K562 (cell line): ENCODE measurements at regions not wholly inside any gene's neighbourhood (a gene's known extent, or its start where the extent isn't known, plus 50 kb on each side); places are given as distances from the start of the nearest gene placed in this dataset.

Experiments
- ATAC-seq: fragments of 200-7000 bp; cut with Tn5 transposase; 3 replicates; pipeline ENCODE4 v1.9.1; 2020; ENCODE audit warnings: moderate library complexity
- BruUV-seq: library from RNA; stranded (reverse); fragments of 400-500 nt; replicated peaks from 2 replicates; lab custom pipeline; 2021; lab: Mats Ljungman, UMichigan
- CTCF ChIA-PET: fragments of 300-600 bp; formaldehyde crosslinking; extraction: SDS; loops from one replicate; lab custom pipeline; 2021; ENCODE audit warnings: low intra/inter-chr PET ratio; lab: Yijun Ruan, JAX
- POLR2A ChIA-PET: fragments of 300-600, 350-650 bp; sonication (Branson Sonifier 250); formaldehyde crosslinking; extraction: SDS; loops from one replicate; lab custom pipeline; 2021; ENCODE audit warnings: antibody characterized with exemption, inconsistent platforms; lab: Yijun Ruan, JAX
- DNase-seq, 4 experiments: peaks; one replicate each; pipeline versions ENCODE4 v3.0.0 to v3.0.0-alpha.2; 2011 to 2018; ENCODE audit warnings: low spot score in 3 of 4, mixed read lengths in 3 of 4; ENCODE audit errors: extremely low read depth in 1 of 4
- FAIRE-seq: peaks from 2 replicates; lab custom pipeline; 2011; peaks lifted over from hg19 to GRCh38; lab: Jason Lieb, UNC
- H2AFZ ChIP-seq: 2 replicates; pipeline ENCODE4 v1.6.0; 2011; ENCODE audit warnings: low read depth, low read length, control low read depth, inconsistent platforms
- H3K27ac ChIP-seq: fragments of 200-600 bp; 3 replicates; pipeline ENCODE4 v1.8.0; 2011; ENCODE audit warnings: low read depth, mild to moderate bottlenecking, control low read depth, inconsistent platforms, low read length, moderate library complexity, mixed read lengths; ENCODE audit errors: extremely low read depth
- H3K27me3 ChIP-seq, 2 experiments: fragments of 300-600 bp in 1 of 2; 2 replicates in 1 of 2; 3 replicates in 1 of 2; pipeline versions ENCODE4 v1.6.0 to v1.8.0; 2011; ENCODE audit warnings: inconsistent platforms in 2 of 2, low read length in 2 of 2, mild to moderate bottlenecking in 1 of 2, mixed read lengths in 1 of 2, moderate library complexity in 1 of 2; ENCODE audit not compliant: control insufficient read depth in 2 of 2, insufficient read depth in 2 of 2
- H3K36me3 ChIP-seq: fragments of 300-600 bp; 3 replicates; pipeline ENCODE4 v1.8.0; 2011; ENCODE audit warnings: mild to moderate bottlenecking, low read length, inconsistent platforms; ENCODE audit not compliant: control insufficient read depth, insufficient read depth
- H3K4me1 ChIP-seq, 2 experiments: fragments of 200-600 bp in 1 of 2; replicated peaks in 1 of 2; 2 replicates in 1 of 2; 3 replicates in 1 of 2; pipeline versions ENCODE4 v1.5.1 to v1.8.0; 2011; ENCODE audit warnings: inconsistent platforms in 2 of 2, low read length in 2 of 2, mild to moderate bottlenecking in 1 of 2, mixed read lengths in 1 of 2, moderate library complexity in 1 of 2; ENCODE audit not compliant: control insufficient read depth in 2 of 2, insufficient read depth in 2 of 2
- H3K4me2 ChIP-seq: 2 replicates; pipeline ENCODE4 v1.6.1; 2011; ENCODE audit warnings: low read length, control low read depth, inconsistent platforms, mixed read lengths; ENCODE audit not compliant: insufficient read depth
- H3K4me3 ChIP-seq: fragments of 200-600 bp; sonication (generic), shearing (Covaris generic); 2 replicates; pipeline ENCODE4 v1.5.1; 2016; ENCODE audit warnings: control low read depth, inconsistent platforms
- H3K79me2 ChIP-seq: fragments of 200-600 bp; 3 replicates; pipeline ENCODE4 v1.8.0; 2011; ENCODE audit warnings: low read length, inconsistent platforms; ENCODE audit not compliant: control insufficient read depth, insufficient read depth
- H3K9ac ChIP-seq, 2 experiments: 2 replicates each; pipeline versions ENCODE4 v1.6.0 to v1.6.1; 2011; ENCODE audit warnings: low read depth in 2 of 2, low read length in 2 of 2, control low read depth in 1 of 2, inconsistent platforms in 1 of 2, mild to moderate bottlenecking in 1 of 2, mixed read lengths in 1 of 2; ENCODE audit not compliant: insufficient read depth in 1 of 2
- H3K9me1 ChIP-seq: one replicate; pipeline ENCODE4 v1.6.0; 2011; ENCODE audit warnings: inconsistent platforms, mild to moderate bottlenecking, low read length, moderate library complexity; ENCODE audit not compliant: control insufficient read depth, insufficient read depth
- H3K9me3 ChIP-seq: replicated peaks from 2 replicates; pipeline ENCODE4 v1.5.1; 2011; ENCODE audit warnings: low read depth, low read length, inconsistent platforms; ENCODE audit not compliant: control insufficient read depth, insufficient read depth
- H4K20me1 ChIP-seq: replicated peaks from 2 replicates; pipeline ENCODE4 v1.6.1; 2011; ENCODE audit warnings: low read length, inconsistent platforms, mixed read lengths; ENCODE audit not compliant: control insufficient read depth, insufficient read depth
- CHD2 ChIP-seq: IDR thresholded peaks from 2 replicates; pipeline ENCODE4 v1.6.1; 2011; ENCODE audit warnings: low read depth, low read length
- MLX ChIP-seq, 2 experiments: fragments of 450-650 bp in 1 of 2; sonication (generic) in 1 of 2; formaldehyde crosslinking; conservative IDR thresholded peaks; 2 replicates each; pipeline versions ENCODE4 v1.4.0 to v1.8.1; 2020 to 2022; ENCODE audit warnings: mild to moderate bottlenecking in 1 of 2, missing genetic modification reagents in 1 of 2
- PHF21A ChIP-seq: fragments of 450-650 bp; IDR thresholded peaks from 2 replicates; pipeline ENCODE4 v1.6.1; 2017; ENCODE audit warnings: low read depth, borderline replicate concordance
- WGBS: fragments of 100-300 bp; shearing (Covaris generic); methylation state at CpG from one replicate; pipeline ENCODE4 v1.1.6; 2016; ENCODE audit warnings: low coverage, mixed read lengths; ENCODE audit not compliant: insufficient coverage; ENCODE audit errors: missing lambda C conversion rate; 5-methylcytosine and 5-hydroxymethylcytosine counted together
- in situ Hi-C: fragments of 300-500 bp; cut with MboI; formaldehyde crosslinking; loops from 4 replicates; pipeline ENCODE4 v1.15.0; 2018; ENCODE audit warnings: inconsistent platforms, mixed read lengths
- intact Hi-C: fragments of 100-400 bp; cut with micrococcal nuclease; formaldehyde crosslinking; loops from 2 replicates; pipeline ENCODE4 v1.14.2; 2022
- TF ChIP-seq, protein P1 (sequence below): fragments of 450-650 bp; formaldehyde crosslinking; IDR thresholded peaks from 2 replicates; pipeline ENCODE4 v1.4.0; 2020; ENCODE audit warnings: mild to moderate bottlenecking, mixed read lengths

DNA sequence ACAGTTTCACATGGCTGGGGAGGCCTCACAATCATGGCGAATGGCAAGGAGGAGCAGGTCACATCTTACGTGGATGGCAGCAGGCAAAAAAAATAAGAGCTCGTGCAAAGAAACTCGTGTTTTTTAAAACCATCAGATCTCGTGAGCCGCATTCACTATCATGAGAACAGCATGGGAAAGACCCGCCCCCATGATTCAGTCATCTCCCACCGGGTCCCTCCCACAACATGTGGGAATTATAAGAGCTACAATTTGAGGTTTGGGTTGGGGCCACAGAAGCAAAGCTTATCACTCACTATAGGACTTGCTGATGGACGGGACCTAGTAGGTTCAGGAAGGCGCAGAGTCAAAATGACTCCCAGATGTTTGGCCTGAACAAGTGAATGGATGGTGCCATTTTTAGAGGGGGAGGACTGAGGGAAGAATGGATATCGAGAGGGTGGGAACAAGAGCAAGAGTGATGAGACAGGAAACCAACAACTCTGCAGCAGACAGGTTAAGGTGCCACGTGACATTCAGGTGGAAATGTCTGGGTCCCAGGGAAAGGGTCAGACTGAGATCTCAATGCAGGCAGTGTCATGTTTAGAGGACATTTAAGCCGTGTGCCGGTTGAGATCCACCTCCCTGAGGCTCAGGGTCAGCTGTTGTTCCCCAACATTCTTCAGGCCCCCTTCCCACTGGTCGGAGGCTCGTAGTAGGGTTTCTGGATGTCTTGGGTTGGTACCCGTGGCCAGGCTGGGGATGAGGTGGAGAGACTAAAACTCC, 85.7 kb downstream of the MYCN start:
- no peak overlapping the region for H3K4me2 ChIP-seq
- in situ Hi-C loops, result no loop called here
- intact Hi-C loops, result no loop called here
- H3K27ac ChIP-seq, result no peak overlapping the region
- no peaks in the 10 kb centered on the region for H3K79me2 ChIP-seq
- no peaks in the 10 kb centered on the region for H4K20me1 ChIP-seq
- no peak for ATAC-seq
- no peaks in the 10 kb centered on the region for H3K9me3 ChIP-seq
- WGBS, result under 1% methylated on average over 17 of the region's 17 CpGs
- no peak for FAIRE-seq
- H3K27me3 ChIP-seq, result peaks cover 0 to 13% of the 10 kb centered on the region in 2 experiments; a peak in 2 of 5 replicates
- POLR2A ChIA-PET, result interaction anchor here (1.0 kb wide), 1 partner anchor 12 kb away, joined by 3 read pairs; no protein-coding TSS in a partner anchor
- no peak for TF ChIP-seq MLX (CRISPR knock-in tag; conservative IDR thresholded peaks at IDR 0.05)
- no peak for TF ChIP-seq PHF21A
- TF ChIP-seq, protein P1, sequence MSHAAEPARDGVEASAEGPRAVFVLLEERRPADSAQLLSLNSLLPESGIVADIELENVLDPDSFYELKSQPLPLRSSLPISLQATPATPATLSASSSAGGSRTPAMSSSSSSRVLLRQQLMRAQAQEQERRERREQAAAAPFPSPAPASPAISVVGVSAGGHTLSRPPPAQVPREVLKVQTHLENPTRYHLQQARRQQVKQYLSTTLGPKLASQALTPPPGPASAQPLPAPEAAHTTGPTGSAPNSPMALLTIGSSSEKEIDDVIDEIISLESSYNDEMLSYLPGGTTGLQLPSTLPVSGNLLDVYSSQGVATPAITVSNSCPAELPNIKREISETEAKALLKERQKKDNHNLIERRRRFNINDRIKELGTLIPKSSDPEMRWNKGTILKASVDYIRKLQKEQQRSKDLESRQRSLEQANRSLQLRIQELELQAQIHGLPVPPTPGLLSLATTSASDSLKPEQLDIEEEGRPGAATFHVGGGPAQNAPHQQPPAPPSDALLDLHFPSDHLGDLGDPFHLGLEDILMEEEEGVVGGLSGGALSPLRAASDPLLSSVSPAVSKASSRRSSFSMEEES, result no peak
- TF ChIP-seq CHD2, result no peak
- CTCF ChIA-PET, result no interaction called here
- H3K36me3 ChIP-seq, result no peaks in the 10 kb centered on the region
- H2AFZ ChIP-seq, result no peak overlapping the region
- H3K4me3 ChIP-seq, result no peak overlapping the region
- H3K9ac ChIP-seq, result no peak overlapping the region
- H3K4me1 ChIP-seq, result no peaks in the 10 kb centered on the region
- no peak for DNase-seq
- BruUV-seq, result no TSS peak
- H3K9me1 ChIP-seq, result no peaks in the 10 kb centered on the region
